GM12878 (cell line): ENCODE measurements at regions not wholly inside any gene's neighbourhood (a gene's known extent, or its start where the extent isn't known, plus 50 kb on each side); places are given as distances from the start of the nearest gene placed in this dataset.

Experiments used
- ATF7 ChIP-seq: fragments of 450-650 bp; IDR thresholded peaks from 2 replicates; pipeline ENCODE4 v1.6.1; 2016; ENCODE audit warnings: low read depth, mild to moderate bottlenecking
- CBX5 ChIP-seq: sonication (generic); IDR thresholded peaks from 2 replicates; pipeline ENCODE4 v1.6.1; 2016; ENCODE audit warnings: low read depth, moderate library complexity, mild to moderate bottlenecking, inconsistent platforms
- CEBPZ ChIP-seq: fragments of 150-350 bp; IDR thresholded peaks from 2 replicates; pipeline ENCODE4 v1.6.1; 2016; ENCODE audit warnings: low read depth, low read length
- CUX1 ChIP-seq: IDR thresholded peaks from 2 replicates; pipeline ENCODE4 v1.6.1; 2012; ENCODE audit warnings: improper control_type of control experiment, low read depth, low read length; ENCODE audit not compliant: insufficient replicate concordance
- EED ChIP-seq: sonication (generic); IDR thresholded peaks from 2 replicates; pipeline ENCODE4 v1.6.1; 2016; ENCODE audit warnings: antibody characterized with exemption, low read depth
- ESRRA ChIP-seq: IDR thresholded peaks from 2 replicates; pipeline ENCODE4 v1.6.1; 2012; ENCODE audit warnings: mild to moderate bottlenecking, low read length, improper control_type of control experiment
- HDAC6 ChIP-seq: fragments of 200-600 bp; sonication (generic); IDR thresholded peaks from one replicate; pipeline ENCODE4 v1.8.0; 2017; ENCODE audit warnings: antibody characterized with exemption; ENCODE audit not compliant: unreplicated experiment
- IKZF1 ChIP-seq: fragments of 450-650 bp; conservative IDR thresholded peaks from 2 replicates; pipeline ENCODE4 v1.6.1; 2017; ENCODE audit warnings: antibody characterized with exemption, mild to moderate bottlenecking
- IRF4 ChIP-seq: IDR thresholded peaks from 2 replicates; pipeline ENCODE4 v1.6.1; 2011; ENCODE audit warnings: low read depth, low read length
- MEF2A ChIP-seq: IDR thresholded peaks from 2 replicates; pipeline ENCODE4 v1.6.1; 2011; ENCODE audit warnings: low read depth, mild to moderate bottlenecking, low read length, moderate library complexity; ENCODE audit not compliant: insufficient read depth
- NFYB ChIP-seq: IDR thresholded peaks from 2 replicates; pipeline ENCODE4 v1.6.1; 2011; ENCODE audit warnings: low read depth, mild to moderate bottlenecking, low read length, improper control_type of control experiment, moderate library complexity; ENCODE audit not compliant: insufficient read depth
- NR2C2 ChIP-seq: IDR thresholded peaks from 2 replicates; pipeline ENCODE4 v1.6.1; 2011; ENCODE audit warnings: borderline replicate concordance, low read depth; ENCODE audit not compliant: control insufficient read depth, insufficient read length
- POU2F2 ChIP-seq: IDR thresholded peaks from 3 replicates; pipeline ENCODE4 v1.6.1; 2011; ENCODE audit warnings: low read depth, mild to moderate bottlenecking, low read length, borderline replicate concordance
- SIX5 ChIP-seq: IDR thresholded peaks from 2 replicates; pipeline ENCODE4 v1.6.1; 2011; ENCODE audit warnings: mild to moderate bottlenecking, low read depth, low read length, moderate library complexity; ENCODE audit not compliant: severe bottlenecking
- SREBF2 ChIP-seq: IDR thresholded peaks from 2 replicates; pipeline ENCODE4 v1.6.1; 2012; ENCODE audit warnings: mild to moderate bottlenecking, low read length
- WRNIP1 ChIP-seq: IDR thresholded peaks from 2 replicates; pipeline ENCODE4 v1.6.1; 2011; ENCODE audit warnings: low read depth, low read length, improper control_type of control experiment, borderline replicate concordance
- ZNF207 ChIP-seq: fragments of 450-650 bp; IDR thresholded peaks from 2 replicates; pipeline ENCODE4 v1.6.1; 2014; ENCODE audit warnings: antibody characterized with exemption, mild to moderate bottlenecking, borderline replicate concordance
- ZNF217 ChIP-seq: fragments of 450-650 bp; IDR thresholded peaks from 2 replicates; pipeline ENCODE4 v1.6.1; 2017; ENCODE audit warnings: antibody characterized with exemption, mild to moderate bottlenecking
- TF ChIP-seq, protein P1 (sequence below): fragments of 450-650 bp; IDR thresholded peaks from 2 replicates; pipeline ENCODE4 v1.6.1; 2018; ENCODE audit warnings: borderline replicate concordance, mild to moderate bottlenecking; ENCODE audit not compliant: partially characterized antibody

GRCh38 chr12:46661110-46661845 is 164.5 kb downstream of the SLC38A4 start (continued):
- TF ChIP-seq SIX5 (no peak), ZNF207 (no peak), HDAC6 (no peak), CBX5 (no peak), SREBF2 (no peak), WRNIP1 (no peak), NFYB (no peak), POU2F2 (no peak), MEF2A (peak; percentile 43; the same call in 1 of the 2 replicates), ATF7 (no peak), CEBPZ (no peak), IKZF1 (peak; percentile 26; the same call in 1 of the 2 replicates), NR2C2 (no peak), ZNF217 (no peak), ESRRA (no peak), EED (peak; percentile 67), IRF4 (peak; percentile 58; the same call in 1 of the 2 replicates), CUX1 (no peak)
- TF ChIP-seq, protein P1, sequence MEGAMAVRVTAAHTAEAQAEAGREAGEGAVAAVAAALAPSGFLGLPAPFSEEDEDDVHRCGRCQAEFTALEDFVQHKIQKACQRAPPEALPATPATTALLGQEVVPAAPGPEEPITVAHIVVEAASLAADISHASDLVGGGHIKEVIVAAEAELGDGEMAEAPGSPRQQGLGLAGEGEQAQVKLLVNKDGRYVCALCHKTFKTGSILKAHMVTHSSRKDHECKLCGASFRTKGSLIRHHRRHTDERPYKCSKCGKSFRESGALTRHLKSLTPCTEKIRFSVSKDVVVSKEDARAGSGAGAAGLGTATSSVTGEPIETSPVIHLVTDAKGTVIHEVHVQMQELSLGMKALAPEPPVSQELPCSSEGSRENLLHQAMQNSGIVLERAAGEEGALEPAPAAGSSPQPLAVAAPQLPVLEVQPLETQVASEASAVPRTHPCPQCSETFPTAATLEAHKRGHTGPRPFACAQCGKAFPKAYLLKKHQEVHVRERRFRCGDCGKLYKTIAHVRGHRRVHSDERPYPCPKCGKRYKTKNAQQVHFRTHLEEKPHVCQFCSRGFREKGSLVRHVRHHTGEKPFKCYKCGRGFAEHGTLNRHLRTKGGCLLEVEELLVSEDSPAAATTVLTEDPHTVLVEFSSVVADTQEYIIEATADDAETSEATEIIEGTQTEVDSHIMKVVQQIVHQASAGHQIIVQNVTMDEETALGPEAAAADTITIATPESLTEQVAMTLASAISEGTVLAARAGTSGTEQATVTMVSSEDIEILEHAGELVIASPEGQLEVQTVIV, result no peak
